GM23338 (cell line): ENCODE measurements at regions not wholly inside any gene's neighbourhood (a gene's known extent, or its start where the extent isn't known, plus 50 kb on each side); places are given as distances from the start of the nearest gene placed in this dataset.

Experiments
- ATAC-seq: fragments of 200-7000 bp; cut with Tn5 transposase; 3 replicates; pipeline ENCODE4 v1.9.1; 2020
- DNase-seq: peaks from one replicate; pipeline ENCODE4 v3.0.0-alpha.2; 2015; ENCODE audit warnings: low spot score
- H2AFZ ChIP-seq: fragments of 200-600 bp; sonication (generic); 2 replicates; pipeline ENCODE4 v1.8.0; 2016; ENCODE audit warnings: antibody characterized with exemption, mild to moderate bottlenecking, moderate library complexity
- H3F3A ChIP-seq: fragments of 200-600 bp; sonication (generic); replicated peaks from 2 replicates; pipeline ENCODE4 v1.8.0; 2017; ENCODE audit warnings: antibody characterized with exemption, mixed run types, low read depth
- H3K27ac ChIP-seq: fragments of 200-600 bp; sonication (generic); 2 replicates; pipeline ENCODE4 v1.6.1; 2016; ENCODE audit warnings: low read depth
- H3K27me3 ChIP-seq: fragments of 200-600 bp; sonication (generic); 2 replicates; pipeline ENCODE4 v1.8.0; 2016; ENCODE audit warnings: mild to moderate bottlenecking, mixed run types, moderate library complexity; ENCODE audit not compliant: insufficient read depth
- H3K36me3 ChIP-seq: fragments of 200-600 bp; sonication (generic); 2 replicates; pipeline ENCODE4 v1.8.0; 2016; ENCODE audit warnings: mild to moderate bottlenecking; ENCODE audit not compliant: insufficient read depth
- H3K4me1 ChIP-seq: fragments of 200-600 bp; sonication (generic); 2 replicates; pipeline ENCODE4 v1.8.0; 2016; ENCODE audit warnings: mild to moderate bottlenecking, moderate library complexity; ENCODE audit not compliant: insufficient read depth
- H3K4me2 ChIP-seq: fragments of 200-600 bp; sonication (generic); 2 replicates; pipeline ENCODE4 v1.7.1; 2017; ENCODE audit warnings: mixed run types
- H3K4me3 ChIP-seq: fragments of 200-600 bp; sonication (generic); 2 replicates; pipeline ENCODE4 v1.6.1; 2016; ENCODE audit warnings: mixed run types
- H3K79me2 ChIP-seq: fragments of 200-600 bp; sonication (generic); replicated peaks from 2 replicates; pipeline ENCODE4 v1.8.0; 2017; ENCODE audit warnings: mild to moderate bottlenecking; ENCODE audit not compliant: insufficient read depth
- H3K9me2 ChIP-seq: fragments of 200-600 bp; sonication (generic); 2 replicates; pipeline ENCODE4 v1.8.0; 2017; ENCODE audit not compliant: insufficient read depth
- H4K20me1 ChIP-seq: fragments of 200-600 bp; sonication (generic); replicated peaks from 2 replicates; pipeline ENCODE4 v1.8.0; 2017; ENCODE audit warnings: mild to moderate bottlenecking; ENCODE audit not compliant: insufficient read depth
- H3K27ac Mint-ChIP-seq: 2 replicates; pipeline ENCODE4 v1.8.0; 2020; ENCODE audit warnings: inconsistent platforms, mild to moderate bottlenecking, moderate library complexity, mixed read lengths
- H3K27me3 Mint-ChIP-seq: 3 replicates; pipeline ENCODE4 v1.8.0; 2022; ENCODE audit warnings: low read depth, mild to moderate bottlenecking, moderate library complexity, mixed read lengths, inconsistent platforms; ENCODE audit not compliant: insufficient read depth, poor library complexity
- H3K36me3 Mint-ChIP-seq: 3 replicates; pipeline ENCODE4 v1.8.0; 2021; ENCODE audit warnings: low read depth, mild to moderate bottlenecking, inconsistent platforms, moderate library complexity, mixed read lengths
- H3K4me1 Mint-ChIP-seq: 3 replicates; pipeline ENCODE4 v1.8.0; 2020; ENCODE audit warnings: mild to moderate bottlenecking, inconsistent platforms, mixed read lengths
- H3K4me3 Mint-ChIP-seq: 3 replicates; pipeline ENCODE4 v1.8.0; 2021; ENCODE audit warnings: moderate library complexity, mild to moderate bottlenecking, inconsistent platforms, mixed read lengths
- H3K9me3 Mint-ChIP-seq: 3 replicates; pipeline ENCODE4 v1.8.0; 2020; ENCODE audit warnings: moderate library complexity, mild to moderate bottlenecking, inconsistent platforms, mixed read lengths
- CREB1 ChIP-seq: fragments of 250-450 bp; sonication (Bioruptor Pico); IDR thresholded peaks from 2 replicates; pipeline ENCODE4 v1.5.0; 2020; ENCODE audit warnings: low read depth, mild to moderate bottlenecking, moderate library complexity
- ETS1 ChIP-seq: IDR thresholded peaks from 2 replicates; pipeline ENCODE4 v1.6.1; 2016; ENCODE audit warnings: antibody characterized with exemption
- EZH2 ChIP-seq: fragments of 200-600 bp; sonication (generic); IDR thresholded peaks from one replicate; pipeline ENCODE4 v1.8.0; 2017; ENCODE audit warnings: antibody characterized with exemption, mild to moderate bottlenecking, low read depth; ENCODE audit not compliant: unreplicated experiment
- EZH2phosphoT487 ChIP-seq: fragments of 200-600 bp; sonication (generic); IDR thresholded peaks from one replicate; pipeline ENCODE4 v1.8.1; 2018; ENCODE audit warnings: antibody characterized with exemption; ENCODE audit not compliant: unreplicated experiment
- JUNB ChIP-seq: IDR thresholded peaks from one replicate; pipeline ENCODE4 v1.6.1; 2016; ENCODE audit warnings: antibody characterized with exemption; ENCODE audit not compliant: unreplicated experiment
- NANOG ChIP-seq: IDR thresholded peaks from 2 replicates; pipeline ENCODE4 v1.6.1; 2016; ENCODE audit warnings: antibody characterized with exemption, borderline replicate concordance
- POLR2AphosphoS5 ChIP-seq: IDR thresholded peaks from 2 replicates; pipeline ENCODE4 v1.6.1; 2016; ENCODE audit warnings: antibody characterized with exemption, low read depth
- REST ChIP-seq: IDR thresholded peaks from one replicate; pipeline ENCODE4 v1.6.1; 2018; ENCODE audit warnings: antibody characterized with exemption; ENCODE audit not compliant: unreplicated experiment
- STAT1 ChIP-seq: IDR thresholded peaks from one replicate; pipeline ENCODE4 v1.6.1; 2016; ENCODE audit warnings: antibody characterized with exemption; ENCODE audit not compliant: unreplicated experiment
- ZNF114 ChIP-seq: fragments of 250-450 bp; sonication (Bioruptor Pico); IDR thresholded peaks from 2 replicates; pipeline ENCODE4 v1.5.0; 2020; ENCODE audit warnings: mild to moderate bottlenecking, moderate library complexity
- ZNF331 ChIP-seq: fragments of 250-450 bp; sonication (Bioruptor Pico); IDR thresholded peaks from 2 replicates; pipeline ENCODE4 v1.5.0; 2020; ENCODE audit warnings: low read depth, mild to moderate bottlenecking, moderate library complexity
- ZNF462 ChIP-seq: fragments of 250-450 bp; sonication (Bioruptor Pico); IDR thresholded peaks from 2 replicates; pipeline ENCODE4 v1.5.0; 2020; ENCODE audit warnings: mild to moderate bottlenecking, moderate library complexity
- TF ChIP-seq, protein P1 (sequence below), 2 experiments: fragments of 200-600 bp in 1 of 2; sonication (generic) in 1 of 2; conservative IDR thresholded peaks; 2 replicates each; pipeline versions ENCODE4 v1.5.1 to v1.6.1; 2016 to 2017; ENCODE audit warnings: antibody characterized with exemption in 2 of 2, low read depth in 2 of 2, mild to moderate bottlenecking in 2 of 2, moderate library complexity in 1 of 2

DNA sequence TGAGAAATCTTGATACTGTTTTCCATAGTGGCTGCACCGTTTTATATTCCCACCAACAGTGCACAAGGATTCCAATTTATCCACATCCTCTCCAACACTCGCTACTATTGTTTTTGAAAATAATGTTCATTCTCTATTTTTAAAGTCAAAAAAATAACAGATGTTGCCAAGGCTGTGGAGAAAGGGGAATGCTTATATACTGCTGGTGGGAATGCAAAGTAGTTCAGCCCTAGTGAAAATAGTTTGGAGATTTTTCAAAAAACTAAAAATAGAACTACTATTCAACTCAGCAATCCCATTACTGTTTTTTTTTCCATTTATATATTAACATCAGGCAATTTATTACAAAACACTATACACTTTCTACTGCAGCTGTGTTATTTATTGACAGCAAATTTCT, 208.7 kb downstream of the CBLL2 start:
- H3K9me2 ChIP-seq = no peaks in the 10 kb centered on the region
- ATAC-seq (no peak), DNase-seq (no peak)
- no peaks in the 10 kb centered on the region for H3K27me3 ChIP-seq
- H3K79me2 ChIP-seq = no peaks in the 10 kb centered on the region
- no peaks in the 10 kb centered on the region for H3K4me1 Mint-ChIP-seq
- H4K20me1 ChIP-seq = no peaks in the 10 kb centered on the region
- peaks cover 1% of the 10 kb centered on the region for H3K27me3 Mint-ChIP-seq
- no peak overlapping the region for H3K4me3 ChIP-seq
- H3K4me2 ChIP-seq = no peak overlapping the region
- H2AFZ ChIP-seq = no peak overlapping the region
- TF ChIP-seq STAT1 (no peak), ZNF114 (CRISPR knock-in tag) (no peak), REST (no peak), JUNB (no peak), NANOG (no peak), EZH2 (no peak), EZH2phosphoT487 (no peak), ZNF462 (no peak), CREB1 (no peak), POLR2AphosphoS5 (no peak), ZNF331 (CRISPR knock-in tag) (no peak), ETS1 (no peak)
- TF ChIP-seq, protein P1, sequence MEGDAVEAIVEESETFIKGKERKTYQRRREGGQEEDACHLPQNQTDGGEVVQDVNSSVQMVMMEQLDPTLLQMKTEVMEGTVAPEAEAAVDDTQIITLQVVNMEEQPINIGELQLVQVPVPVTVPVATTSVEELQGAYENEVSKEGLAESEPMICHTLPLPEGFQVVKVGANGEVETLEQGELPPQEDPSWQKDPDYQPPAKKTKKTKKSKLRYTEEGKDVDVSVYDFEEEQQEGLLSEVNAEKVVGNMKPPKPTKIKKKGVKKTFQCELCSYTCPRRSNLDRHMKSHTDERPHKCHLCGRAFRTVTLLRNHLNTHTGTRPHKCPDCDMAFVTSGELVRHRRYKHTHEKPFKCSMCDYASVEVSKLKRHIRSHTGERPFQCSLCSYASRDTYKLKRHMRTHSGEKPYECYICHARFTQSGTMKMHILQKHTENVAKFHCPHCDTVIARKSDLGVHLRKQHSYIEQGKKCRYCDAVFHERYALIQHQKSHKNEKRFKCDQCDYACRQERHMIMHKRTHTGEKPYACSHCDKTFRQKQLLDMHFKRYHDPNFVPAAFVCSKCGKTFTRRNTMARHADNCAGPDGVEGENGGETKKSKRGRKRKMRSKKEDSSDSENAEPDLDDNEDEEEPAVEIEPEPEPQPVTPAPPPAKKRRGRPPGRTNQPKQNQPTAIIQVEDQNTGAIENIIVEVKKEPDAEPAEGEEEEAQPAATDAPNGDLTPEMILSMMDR (conservative IDR thresholded peaks at IDR 0.05; ENCODE audit: low read depth in 2 of 2) = no peak
- H3K27ac Mint-ChIP-seq = no peak overlapping the region
- H3K36me3 ChIP-seq = no peaks in the 10 kb centered on the region
- no peaks in the 10 kb centered on the region for H3F3A ChIP-seq
- H3K36me3 Mint-ChIP-seq = no peaks in the 10 kb centered on the region
- no peak overlapping the region for H3K4me3 Mint-ChIP-seq
- no peak overlapping the region for H3K27ac ChIP-seq
- no peaks in the 10 kb centered on the region for H3K4me1 ChIP-seq
- H3K9me3 Mint-ChIP-seq = peaks cover 6% of the 10 kb centered on the region; the same call in 1 of the 3 replicates
